Upper lobe of left lung (tissue), 4 donors: ENCODE measurements at regions not wholly inside any gene's neighbourhood (a gene's known extent, or its start where the extent isn't known, plus 50 kb on each side); places are given as distances from the start of the nearest gene placed in this dataset.

ENCODE experiments used
- CTCF ChIP-seq, 6 experiments: fragments of 450-650 bp in 4 of 6; fragments of 200-600 bp in 2 of 6; sonication (generic) in 2 of 6; IDR thresholded peaks; one replicate each; pipeline ENCODE4 v1.5.1; 2016 to 2019; ENCODE audit warnings: antibody characterized with exemption in 6 of 6
- POLR2AphosphoS5 ChIP-seq, 2 donors: sonication (generic); formaldehyde crosslinking; IDR thresholded peaks; one replicate each; pipeline ENCODE4 v1.5.1; 2017; ENCODE audit warnings: antibody characterized with exemption in 2 of 2

DNA sequence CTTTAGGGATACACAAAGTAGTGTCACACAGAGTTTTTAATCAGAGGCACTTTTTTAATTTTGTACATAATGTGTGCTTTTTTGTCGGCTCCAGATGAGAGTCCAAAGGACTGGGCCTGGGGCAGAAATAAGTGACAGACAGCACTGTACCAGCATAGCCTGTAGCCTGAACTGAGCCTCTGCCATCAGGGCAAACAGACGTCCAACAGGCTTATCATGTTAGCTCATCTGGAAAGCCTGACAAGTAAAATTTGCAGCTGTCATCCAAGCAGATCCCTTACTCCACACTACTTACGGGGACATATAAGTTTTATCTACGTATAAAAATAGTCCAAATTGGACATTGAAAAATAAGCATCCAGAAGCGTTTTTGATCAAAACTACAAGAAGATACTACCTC lies 233.1 kb upstream of the GAS1 start:
- TF ChIP-seq CTCF (IDR thresholded peaks at IDR 0.05) (no peak), POLR2AphosphoS5 (IDR thresholded peaks at IDR 0.05) (no peak)
